ENCODE measurements at regions not wholly inside any gene's neighbourhood (a gene's known extent, or its start where the extent isn't known, plus 50 kb on each side); places are given as distances from the start of the nearest gene placed in this dataset.

- TF ChIP-seq CTCF (IDR thresholded peaks at IDR 0.05; ENCODE audit: insufficient read depth, low read depth, low read length) (no peak), EZH2 (IDR thresholded peaks at IDR 0.05; ENCODE audit: insufficient read depth, low read length) (no peak)
Measured at GRCh38 chr2:221134718-221135117, 437.4 kb downstream of the EPHA4 start.
